Right forelimb (tissue), 1 donor: ENCODE measurements at regions not wholly inside any gene's neighbourhood (a gene's known extent, or its start where the extent isn't known, plus 50 kb on each side); places are given as distances from the start of the nearest gene placed in this dataset.

Experiments used
- DNase-seq: peaks from one replicate; pipeline ENCODE4 v3.0.0-alpha.2; 2018

- no peak for DNase-seq
These were observed 237.1 kb downstream of the EBLN2 start for GRCh38 chr3:73298243-73299183.

- DNase-seq, result no peak
These were observed 237.8 kb downstream of the EBLN2 start for GRCh38 chr3:73299184-73299691.

GRCh38 chr3:73314151-73314951, 252.9 kb downstream of the EBLN2 start:
- DNase-seq, result no peak

- no peak for DNase-seq
These were observed 254.2 kb downstream of the EBLN2 start for GRCh38 chr3:73315706-73316105.

GRCh38 chr3:73319179-73319769, 257.8 kb downstream of the EBLN2 start:
- DNase-seq, result no peak

- no peak for DNase-seq
These were observed 260.0 kb downstream of the EBLN2 start for GRCh38 chr3:73321286-73321999.

- DNase-seq, result no peak
These were observed 263.0 kb downstream of the EBLN2 start for GRCh38 chr3:73324203-73325155.

- DNase-seq, result no peak
These were observed 264.9 kb downstream of the EBLN2 start for GRCh38 chr3:73326396-73326795.

GRCh38 chr3:73327052-73327451, 265.6 kb downstream of the EBLN2 start:
- no peak for DNase-seq
